Stimulated activated naive CD8-positive, alpha-beta T cell treated with anti-CD3 and anti-CD28 coated beads, Interleukin-15, amount 100 ng/mL, for 72 hours (primary cell): ENCODE measurements at regions not wholly inside any gene's neighbourhood (a gene's known extent, or its start where the extent isn't known, plus 50 kb on each side); places are given as distances from the start of the nearest gene placed in this dataset.
"Not testable (repeated sequence)": the region's sequence is repeated elsewhere in the genome, so short reads cannot be mapped to it uniquely, and the experiment has no call there.

Experiments
- ATAC-seq: fragments of 150-1000 bp; cut with Tn5 transposase; 2 replicates; pipeline ENCODE4 v1.10.0; 2021; ENCODE audit warnings: mild to moderate bottlenecking, moderate library complexity
- DNase-seq, 2 donors: peaks; one replicate each; pipeline ENCODE4 v3.0.0; 2021 to 2022
- H3K27ac Mint-ChIP-seq, 2 donors: one replicate each; pipeline ENCODE4 v1.8.0; 2022; ENCODE audit warnings: mild to moderate bottlenecking in 2 of 2, mixed read lengths in 2 of 2, moderate library complexity in 2 of 2
- H3K27me3 Mint-ChIP-seq: one replicate; pipeline ENCODE4 v1.8.0; 2022; ENCODE audit warnings: mixed read lengths
- H3K4me1 Mint-ChIP-seq: one replicate; pipeline ENCODE4 v1.8.0; 2022; ENCODE audit warnings: mild to moderate bottlenecking, mixed read lengths
- H3K4me3 Mint-ChIP-seq, 2 donors: one replicate each; pipeline ENCODE4 v1.8.0; 2022; ENCODE audit warnings: mild to moderate bottlenecking in 2 of 2, mixed read lengths in 2 of 2, moderate library complexity in 1 of 2
- H3K9me3 Mint-ChIP-seq, 2 donors: one replicate each; pipeline ENCODE4 v1.8.0; 2022; ENCODE audit warnings: mixed read lengths in 2 of 2

- H3K4me1 Mint-ChIP-seq = no peaks in the 10 kb centered on the region
- no peaks in the 10 kb centered on the region for H3K27me3 Mint-ChIP-seq
- no peak overlapping the region for H3K27ac Mint-ChIP-seq
- DNase-seq (no peak), ATAC-seq (no peak)
- H3K4me3 Mint-ChIP-seq = no peak overlapping the region
- H3K9me3 Mint-ChIP-seq = no peaks in the 10 kb centered on the region
Observed at GRCh38 chr13:37179645-37180044, 74.2 kb upstream of the CSNK1A1L start.

DNA sequence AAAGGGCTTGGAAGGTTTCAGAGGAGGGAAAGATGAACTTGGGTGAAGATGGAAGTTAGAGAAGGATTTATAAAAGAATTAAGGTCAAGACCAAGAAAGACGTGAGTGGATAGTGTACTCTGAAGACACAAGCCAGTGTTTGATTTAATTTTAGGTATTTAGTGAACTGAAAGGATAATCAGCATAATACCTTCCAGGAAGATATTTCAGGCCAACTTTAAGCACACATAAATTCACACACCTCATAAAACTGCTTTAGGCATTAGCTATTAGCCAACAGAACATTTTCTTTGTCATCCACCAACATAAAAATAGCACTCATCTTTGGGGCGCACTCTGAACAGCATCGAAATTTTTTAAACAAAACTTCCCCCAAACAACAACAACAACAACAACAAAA is 71.7 kb upstream of the CSNK1A1L start:
- no peak overlapping the region for H3K4me3 Mint-ChIP-seq
- no peaks in the 10 kb centered on the region for H3K27me3 Mint-ChIP-seq
- ATAC-seq = no peak
- DNase-seq = no peak
- no peaks in the 10 kb centered on the region for H3K9me3 Mint-ChIP-seq
- H3K27ac Mint-ChIP-seq = no peak overlapping the region
- no peaks in the 10 kb centered on the region for H3K4me1 Mint-ChIP-seq

DNA sequence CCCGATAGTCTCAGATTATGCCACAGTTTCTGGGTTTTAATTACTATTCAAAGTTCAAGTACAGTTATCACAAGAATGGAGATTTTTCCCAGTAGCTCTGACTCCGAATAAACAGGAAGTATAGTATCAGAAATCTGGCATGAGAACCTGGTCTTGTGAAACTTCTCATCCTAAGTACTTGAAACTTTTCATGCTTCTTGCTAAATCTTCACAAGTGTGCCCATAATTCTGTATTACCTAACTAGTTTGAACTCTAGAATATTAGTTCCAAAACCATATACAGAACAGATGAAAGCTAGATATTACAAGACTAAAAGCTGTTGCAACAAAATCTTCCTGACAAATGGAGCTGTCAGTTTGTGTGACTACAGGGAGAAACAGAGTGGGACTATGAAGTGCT is 70.5 kb upstream of the CSNK1A1L start:
- H3K9me3 Mint-ChIP-seq = no peaks in the 10 kb centered on the region
- no peak for DNase-seq

DNA sequence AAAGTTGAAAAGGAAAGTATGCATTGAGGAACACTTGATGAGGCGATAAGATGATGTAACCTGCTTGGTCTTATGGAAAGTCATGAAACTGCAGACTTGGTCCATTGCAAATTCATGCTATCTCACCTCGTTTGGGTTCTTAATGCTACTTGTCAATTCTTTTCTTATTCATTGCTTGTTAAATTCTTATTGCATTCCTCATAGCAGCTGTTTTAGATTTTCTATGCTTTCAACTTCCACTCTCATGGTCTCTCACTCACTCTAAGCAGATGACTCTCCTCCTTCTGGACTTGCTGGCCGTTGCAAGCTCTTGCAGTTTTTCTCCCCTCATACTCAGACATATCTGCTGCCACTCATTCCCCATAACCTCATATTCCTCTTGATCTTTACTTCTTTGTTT is 67.8 kb upstream of the CSNK1A1L start:
- no peak overlapping the region for H3K4me3 Mint-ChIP-seq
- no peak for ATAC-seq
- DNase-seq = no peak
- H3K27me3 Mint-ChIP-seq = no peaks in the 10 kb centered on the region
- no peak overlapping the region for H3K27ac Mint-ChIP-seq
- no peaks in the 10 kb centered on the region for H3K4me1 Mint-ChIP-seq
- H3K9me3 Mint-ChIP-seq = no peaks in the 10 kb centered on the region

More for the DNA sequence above, 70.5 kb upstream of the CSNK1A1L start:
- Mint-ChIP-seq H3K4me3 (no peak overlapping the region), H3K4me1 (no peaks in the 10 kb centered on the region), H3K27me3 (no peaks in the 10 kb centered on the region), H3K27ac (no peak overlapping the region)
- no peak for ATAC-seq

- not testable (repeated sequence) for H3K27ac Mint-ChIP-seq, H3K9me3 Mint-ChIP-seq, H3K4me1 Mint-ChIP-seq, DNase-seq, ATAC-seq, H3K27me3 Mint-ChIP-seq, H3K4me3 Mint-ChIP-seq
Observed at GRCh38 chr13:37172226-37172625, 66.8 kb upstream of the CSNK1A1L start.

GRCh38 chr13:37168926-37169325 is 63.5 kb upstream of the CSNK1A1L start:
- DNase-seq (no peak), ATAC-seq (no peak)
- H3K9me3 Mint-ChIP-seq = no peaks in the 10 kb centered on the region
- H3K4me1 Mint-ChIP-seq = no peaks in the 10 kb centered on the region
- no peaks in the 10 kb centered on the region for H3K27me3 Mint-ChIP-seq
- no peak overlapping the region for H3K4me3 Mint-ChIP-seq
- no peak overlapping the region for H3K27ac Mint-ChIP-seq

DNA sequence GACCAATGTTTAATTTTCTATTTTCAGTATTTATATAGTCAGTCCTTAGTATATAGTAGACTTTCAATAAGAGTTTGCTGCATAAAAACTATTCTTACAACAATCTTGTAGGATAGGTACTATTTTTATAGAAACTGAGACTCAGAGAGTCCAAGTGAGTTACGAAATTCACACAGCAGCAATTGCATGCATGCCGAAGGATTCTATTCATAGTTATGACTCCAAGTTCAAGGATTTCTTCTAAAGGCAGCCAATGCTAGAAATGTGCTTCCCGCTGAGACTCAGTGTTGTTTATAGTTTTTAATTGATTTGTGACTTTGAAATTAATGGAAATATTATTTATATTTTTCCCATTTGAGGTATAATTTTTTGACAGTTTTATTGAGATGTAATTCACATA is 62.7 kb upstream of the CSNK1A1L start:
- ATAC-seq (no peak), DNase-seq (no peak)
- no peaks in the 10 kb centered on the region for H3K27me3 Mint-ChIP-seq
- no peak overlapping the region for H3K4me3 Mint-ChIP-seq
- no peaks in the 10 kb centered on the region for H3K9me3 Mint-ChIP-seq
- no peaks in the 10 kb centered on the region for H3K4me1 Mint-ChIP-seq
- H3K27ac Mint-ChIP-seq = no peak overlapping the region

DNA sequence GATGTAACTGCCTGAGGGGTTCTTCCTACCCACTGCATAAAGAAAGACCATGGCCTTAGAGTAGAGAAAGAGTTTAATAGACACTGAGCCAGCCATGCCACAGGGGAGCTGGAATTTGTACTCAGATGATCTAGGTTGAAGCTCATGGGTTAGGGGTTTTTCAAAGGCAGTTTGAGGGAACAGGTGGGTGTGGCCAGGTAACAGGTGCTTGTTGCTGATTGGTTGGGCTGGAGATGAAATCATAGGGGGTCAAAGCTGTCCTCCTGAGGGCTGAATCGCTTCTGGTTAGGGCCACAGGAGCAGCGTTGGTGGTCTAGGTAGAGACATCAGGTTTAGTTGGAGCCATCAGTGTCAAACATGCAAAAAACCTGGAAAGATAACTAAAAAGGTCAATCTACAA is 59.2 kb upstream of the CSNK1A1L start:
- DNase-seq (no peak), ATAC-seq (no peak)
- Mint-ChIP-seq H3K4me3 (no peak overlapping the region), H3K27ac (no peak overlapping the region), H3K9me3 (peaks cover 18 to 30% of the 10 kb centered on the region in 2 donors), H3K27me3 (no peaks in the 10 kb centered on the region), H3K4me1 (no peaks in the 10 kb centered on the region)

DNA sequence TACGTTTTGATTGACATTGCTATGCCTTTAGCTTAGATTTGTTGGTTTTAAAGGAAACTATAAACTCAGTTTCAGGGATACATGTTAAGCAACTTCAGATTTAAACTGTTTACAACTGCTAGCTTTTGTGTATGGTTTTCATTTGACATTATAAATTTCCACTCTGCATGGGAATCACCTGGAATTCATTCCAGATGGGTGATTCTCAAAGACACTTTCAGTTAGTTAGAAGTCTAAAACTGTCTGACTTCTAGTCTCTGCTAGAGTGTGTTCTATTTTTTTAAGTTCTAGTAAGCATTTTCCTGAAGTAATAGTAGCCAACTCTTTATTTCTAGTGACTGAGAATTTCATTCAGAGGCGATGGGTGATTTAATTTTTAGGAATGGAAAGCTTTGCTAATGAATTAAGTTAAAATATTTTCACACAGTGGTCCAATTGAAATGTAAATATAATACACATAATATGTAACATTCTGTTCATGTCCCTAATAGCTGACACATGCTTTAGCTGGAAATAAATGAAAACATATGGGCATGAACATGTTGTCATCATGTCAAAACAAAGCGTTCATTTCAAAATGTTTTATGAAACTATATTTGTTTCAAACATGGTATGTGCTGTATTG is 58.3 kb upstream of the CSNK1A1L start:
- DNase-seq (no peak), ATAC-seq (no peak)
- H3K27ac Mint-ChIP-seq = no peak overlapping the region
- no peaks in the 10 kb centered on the region for H3K27me3 Mint-ChIP-seq
- no peaks in the 10 kb centered on the region for H3K4me1 Mint-ChIP-seq
- peaks cover 18 to 38% of the 10 kb centered on the region in 2 donors for H3K9me3 Mint-ChIP-seq
- H3K4me3 Mint-ChIP-seq = no peak overlapping the region

DNA sequence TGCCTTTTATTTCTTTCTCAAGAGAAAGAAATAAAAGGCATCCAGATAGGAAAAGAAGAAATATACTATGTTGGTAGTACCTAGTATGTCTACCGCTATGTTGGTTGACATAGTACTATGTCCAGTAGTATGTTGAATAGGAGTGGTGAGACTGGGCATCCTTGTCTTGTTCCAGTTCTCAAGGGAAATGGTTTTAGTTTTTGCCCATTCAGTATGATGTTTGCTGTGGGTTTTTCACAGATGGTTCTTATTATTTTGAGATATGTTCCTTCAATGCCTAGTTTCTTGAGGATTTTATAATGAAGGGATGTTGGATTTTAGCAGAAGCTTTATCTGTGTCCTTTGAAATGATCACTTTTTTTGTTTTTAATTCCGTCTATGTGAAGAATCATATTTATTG is 53.0 kb upstream of the CSNK1A1L start:
- no peaks in the 10 kb centered on the region for H3K4me1 Mint-ChIP-seq

DNA sequence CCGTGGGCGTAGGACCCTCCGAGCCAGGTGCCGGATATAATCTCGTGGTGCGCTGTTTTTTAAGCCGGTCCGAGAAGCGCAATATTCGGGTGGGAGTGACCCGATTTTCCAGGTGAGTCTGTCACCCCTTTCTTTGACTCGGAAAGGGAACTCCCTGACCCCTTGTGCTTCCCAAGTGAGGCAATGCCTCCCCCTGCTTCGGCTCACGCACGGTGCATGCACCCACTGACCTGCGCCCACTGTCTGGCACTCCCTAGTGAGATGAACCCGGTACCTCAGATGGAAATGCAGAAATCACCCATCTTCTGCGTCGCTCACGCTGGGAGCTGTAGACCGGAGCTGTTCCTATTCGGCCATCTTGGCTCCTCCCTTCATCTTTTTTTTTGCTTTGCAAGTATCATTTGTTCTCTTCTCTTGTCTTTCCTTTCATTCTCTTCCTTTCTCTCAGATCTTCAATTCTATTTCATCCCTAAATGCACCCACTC is 50.2 kb upstream of the CSNK1A1L start:
- DNase-seq, H3K27ac Mint-ChIP-seq, H3K4me1 Mint-ChIP-seq, H3K27me3 Mint-ChIP-seq, ATAC-seq, H3K4me3 Mint-ChIP-seq: not testable (repeated sequence)
- H3K9me3 Mint-ChIP-seq = peaks cover 11 to 26% of the 10 kb centered on the region in 2 donors

More for the DNA sequence above, 53.0 kb upstream of the CSNK1A1L start:
- peaks cover 23 to 45% of the 10 kb centered on the region in 2 donors for H3K9me3 Mint-ChIP-seq
- no peaks in the 10 kb centered on the region for H3K27me3 Mint-ChIP-seq
- DNase-seq (no peak), ATAC-seq (no peak)
- no peak overlapping the region for H3K4me3 Mint-ChIP-seq
- H3K27ac Mint-ChIP-seq = no peak overlapping the region
